ENCODE measurements at regions not wholly inside any gene's neighbourhood (a gene's known extent, or its start where the extent isn't known, plus 50 kb on each side); places are given as distances from the start of the nearest gene placed in this dataset.

GRCh38 chr2:60068755-60069154 is 484.7 kb downstream of the BCL11A start:
- TF ChIP-seq CTCF (IDR thresholded peaks at IDR 0.05; ENCODE audit: insufficient read depth, low read length, poor library complexity, severe bottlenecking) (no peak), EZH2phosphoT487 (conservative IDR thresholded peaks at IDR 0.05; ENCODE audit: low read length) (no peak)
